ENCODE measurements at regions not wholly inside any gene's neighbourhood (a gene's known extent, or its start where the extent isn't known, plus 50 kb on each side); places are given as distances from the start of the nearest gene placed in this dataset.
"Not testable (repeated sequence)": the region's sequence is repeated elsewhere in the genome, so short reads cannot be mapped to it uniquely, and the experiment has no call there.

DNA sequence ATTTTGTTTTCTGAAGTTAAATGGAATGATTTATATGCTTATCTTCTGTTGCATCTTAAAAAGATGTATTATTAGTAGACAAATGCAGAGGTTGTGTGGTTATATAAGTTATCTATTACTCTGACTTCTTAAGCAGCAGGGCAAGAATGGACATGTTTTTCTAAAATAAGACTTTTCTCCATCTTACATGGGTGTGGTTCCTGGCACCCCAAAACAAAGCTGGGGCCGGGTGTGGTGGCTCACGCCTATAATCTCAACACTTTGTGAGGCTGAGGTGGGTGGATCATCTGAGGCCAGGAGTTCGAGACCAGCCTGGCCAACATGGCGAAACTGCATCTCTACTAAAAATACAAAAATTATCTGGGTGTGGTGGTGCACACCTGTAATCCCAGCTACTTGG is 77.8 kb upstream of the PSMA6 start:
- not testable (repeated sequence) for TF ChIP-seq PHF8 (IDR thresholded peaks at IDR 0.05; ENCODE audit: borderline replicate concordance, low read depth); RAD21 (conservative IDR thresholded peaks at IDR 0.05 in 1 of 2, IDR thresholded peaks at IDR 0.05 in 1 of 2); RFX5 (IDR thresholded peaks at IDR 0.05); MAFK (IDR thresholded peaks at IDR 0.05; ENCODE audit: partially characterized antibody); SMC3 (IDR thresholded peaks at IDR 0.05); POLR2A (IDR thresholded peaks at IDR 0.05; ENCODE audit: low read length); MAZ (IDR thresholded peaks at IDR 0.05; ENCODE audit: borderline replicate concordance, low read depth, low read length); EP300 (IDR thresholded peaks at IDR 0.05)
- TF ChIP-seq, protein P1, sequence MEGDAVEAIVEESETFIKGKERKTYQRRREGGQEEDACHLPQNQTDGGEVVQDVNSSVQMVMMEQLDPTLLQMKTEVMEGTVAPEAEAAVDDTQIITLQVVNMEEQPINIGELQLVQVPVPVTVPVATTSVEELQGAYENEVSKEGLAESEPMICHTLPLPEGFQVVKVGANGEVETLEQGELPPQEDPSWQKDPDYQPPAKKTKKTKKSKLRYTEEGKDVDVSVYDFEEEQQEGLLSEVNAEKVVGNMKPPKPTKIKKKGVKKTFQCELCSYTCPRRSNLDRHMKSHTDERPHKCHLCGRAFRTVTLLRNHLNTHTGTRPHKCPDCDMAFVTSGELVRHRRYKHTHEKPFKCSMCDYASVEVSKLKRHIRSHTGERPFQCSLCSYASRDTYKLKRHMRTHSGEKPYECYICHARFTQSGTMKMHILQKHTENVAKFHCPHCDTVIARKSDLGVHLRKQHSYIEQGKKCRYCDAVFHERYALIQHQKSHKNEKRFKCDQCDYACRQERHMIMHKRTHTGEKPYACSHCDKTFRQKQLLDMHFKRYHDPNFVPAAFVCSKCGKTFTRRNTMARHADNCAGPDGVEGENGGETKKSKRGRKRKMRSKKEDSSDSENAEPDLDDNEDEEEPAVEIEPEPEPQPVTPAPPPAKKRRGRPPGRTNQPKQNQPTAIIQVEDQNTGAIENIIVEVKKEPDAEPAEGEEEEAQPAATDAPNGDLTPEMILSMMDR (IDR thresholded peaks at IDR 0.05): not testable (repeated sequence)

All from A549 (cell line).